ENCODE measurements at regions not wholly inside any gene's neighbourhood (a gene's known extent, or its start where the extent isn't known, plus 50 kb on each side); places are given as distances from the start of the nearest gene placed in this dataset.
A peak's percentile ranks its signal among the peaks of the same experiment; 100 is the strongest.
"Not testable (repeated sequence)": the region's sequence is repeated elsewhere in the genome, so short reads cannot be mapped to it uniquely, and the experiment has no call there.

- no peak for DNase-seq
These were observed 498.0 kb upstream of the BOD1L1 start for GRCh38 chr4:14125375-14126129.

- no peak for DNase-seq
These were observed 503.0 kb upstream of the BOD1L1 start for GRCh38 chr4:14130551-14130950.

DNA sequence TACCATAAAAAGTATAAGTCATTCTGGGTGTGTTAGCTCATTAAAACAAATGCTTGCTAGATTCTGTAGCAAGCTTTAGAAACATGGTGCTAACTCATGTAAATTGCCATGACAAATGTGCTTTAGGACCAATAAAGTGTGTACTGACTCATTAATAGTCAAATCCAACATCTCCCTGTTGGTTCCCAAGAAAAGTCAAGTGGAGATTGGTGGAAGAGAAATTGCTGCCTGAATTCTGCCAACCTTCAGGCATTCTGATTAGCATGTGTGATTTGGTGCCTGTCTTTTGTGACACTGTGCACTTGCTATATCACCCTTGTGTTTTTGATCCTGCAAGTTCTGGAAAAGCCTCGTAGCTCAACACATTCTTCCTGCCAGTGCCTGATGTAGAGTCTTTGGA is 503.8 kb upstream of the BOD1L1 start:
- DNase-seq, result no peak

DNA sequence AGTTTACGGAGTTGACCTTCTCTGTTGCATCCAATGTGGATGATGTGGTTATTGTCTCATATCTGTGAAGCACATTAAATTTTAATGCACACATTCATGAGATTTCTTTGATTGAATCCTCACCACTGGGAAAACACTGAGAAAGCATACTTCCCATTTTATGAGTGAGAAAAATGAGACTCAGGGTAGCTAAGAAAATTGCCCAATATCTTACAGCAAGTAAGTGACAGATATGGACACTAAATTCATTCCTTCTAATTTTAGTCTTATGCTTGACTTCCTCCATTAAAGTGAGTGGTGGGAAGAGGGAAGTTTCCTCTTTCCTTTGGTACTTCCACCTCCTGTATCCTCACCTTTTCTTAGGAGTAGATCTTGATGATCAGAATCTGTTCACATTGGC is 504.8 kb upstream of the BOD1L1 start:
- no peak for DNase-seq

GRCh38 chr4:14138106-14138505 is 510.6 kb upstream of the BOD1L1 start:
- no peak for DNase-seq

DNA sequence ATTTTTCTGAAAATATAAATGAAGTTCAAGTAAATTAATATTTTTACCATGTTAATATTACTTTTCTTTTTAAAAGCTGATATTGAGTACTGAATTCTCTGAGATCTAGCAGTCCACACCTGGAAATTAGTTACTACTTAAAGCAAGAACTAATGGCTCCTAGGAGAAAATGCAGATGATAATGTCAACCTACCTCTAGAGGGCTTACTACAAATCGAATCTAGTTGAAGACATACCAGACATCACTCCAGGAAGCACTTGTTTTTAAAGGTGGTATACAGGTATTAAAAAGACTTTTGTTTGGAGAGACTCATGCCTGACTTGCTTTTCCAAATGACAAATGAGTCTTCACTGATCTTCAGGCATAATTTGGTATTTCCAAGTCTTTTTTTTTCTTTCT is 516.4 kb upstream of the BOD1L1 start:
- DNase-seq, result no peak

- no peak for DNase-seq
These were observed 521.9 kb upstream of the BOD1L1 start for GRCh38 chr4:14149176-14150053.

DNA sequence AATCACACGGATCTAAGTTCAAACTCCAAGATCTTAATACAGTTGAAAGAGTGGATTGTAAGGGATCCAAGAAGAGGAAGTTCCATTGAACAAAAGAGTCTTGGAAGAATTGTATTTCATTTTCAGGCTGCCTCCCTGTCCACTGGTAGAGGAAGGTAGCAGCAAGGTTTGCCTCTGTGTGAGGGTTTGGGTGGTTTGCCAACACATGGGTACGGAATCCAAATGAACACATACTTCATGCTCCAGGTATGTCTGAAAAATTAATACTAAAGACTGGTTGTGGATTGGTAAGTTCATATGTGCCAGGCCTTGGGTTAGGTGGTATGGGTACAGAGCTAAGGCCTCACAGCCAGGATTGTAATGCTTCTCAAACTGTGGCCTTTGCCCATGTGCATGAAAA is 523.6 kb upstream of the BOD1L1 start:
- DNase-seq, result no peak

- no peak for DNase-seq
These were observed 525.5 kb upstream of the BOD1L1 start for GRCh38 chr4:14152834-14153519.

GRCh38 chr4:14155803-14156202 is 528.3 kb upstream of the BOD1L1 start:
- no peak for DNase-seq

DNA sequence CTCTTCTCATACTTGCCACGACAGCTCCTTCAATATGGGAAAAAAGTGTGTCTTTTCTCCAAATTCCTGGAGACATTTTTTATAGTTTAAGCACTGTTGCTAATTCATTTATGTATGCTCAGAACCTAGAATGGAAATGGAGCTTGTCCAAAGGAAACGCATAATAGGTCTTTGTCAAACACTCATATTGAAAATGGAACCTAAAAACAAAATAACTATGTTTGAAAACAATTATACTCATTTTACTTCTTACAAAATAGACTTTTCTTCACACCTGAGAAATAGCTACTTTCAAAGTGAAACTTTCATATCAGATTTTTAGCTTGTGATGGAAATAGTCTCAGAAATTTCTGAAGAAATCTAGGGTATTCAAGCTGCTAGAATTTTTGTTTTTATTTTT is 529.7 kb upstream of the BOD1L1 start:
- no peak for DNase-seq

- peak; percentile 6 for DNase-seq
These were observed 537.8 kb upstream of the BOD1L1 start for GRCh38 chr4:14165222-14165920.

- DNase-seq, result no peak
These were observed 540.5 kb upstream of the BOD1L1 start for GRCh38 chr4:14167876-14168510.

DNA sequence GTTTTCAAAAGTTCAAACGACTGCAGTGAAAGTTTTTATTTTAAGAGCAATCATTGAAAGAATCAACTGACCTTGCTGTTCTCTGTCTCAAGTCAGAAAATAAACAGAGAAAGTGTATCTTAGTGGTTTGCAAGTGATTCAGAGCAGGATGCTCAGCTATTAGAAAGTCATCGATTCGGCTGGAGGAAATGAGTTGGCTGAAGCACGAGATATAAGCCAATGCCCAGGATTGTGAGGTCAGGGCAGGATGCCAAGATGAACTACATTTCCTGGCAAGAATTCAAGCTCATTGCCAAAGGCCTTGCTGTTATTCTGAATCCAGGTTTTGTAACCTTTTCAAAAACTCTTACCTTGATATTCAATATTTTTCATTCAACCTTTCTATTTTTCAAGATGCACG is 541.4 kb upstream of the BOD1L1 start:
- no peak for DNase-seq

DNA sequence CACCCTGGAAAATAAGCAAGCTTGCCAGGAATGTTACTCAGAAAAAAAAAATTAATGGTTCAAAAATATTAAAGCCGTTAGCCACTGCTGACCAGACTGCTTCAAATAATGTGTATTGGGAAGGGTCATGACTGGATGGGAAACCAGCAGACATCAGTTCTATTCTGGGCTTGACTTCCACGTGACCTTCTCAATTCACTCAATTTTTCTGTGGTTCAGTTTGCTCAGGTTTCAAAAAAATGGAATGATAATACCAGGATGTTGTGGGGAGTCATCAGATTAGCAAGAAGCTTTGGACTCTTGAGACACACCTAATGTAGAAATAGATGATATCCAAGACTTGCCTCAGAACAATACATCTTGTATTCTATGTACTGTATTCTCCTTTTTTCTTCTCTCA is 541.9 kb upstream of the BOD1L1 start:
- DNase-seq, result no peak

- not testable (repeated sequence) for DNase-seq
These were observed 542.4 kb upstream of the BOD1L1 start for GRCh38 chr4:14169940-14170339.

GRCh38 chr4:14176613-14177012 is 549.1 kb upstream of the BOD1L1 start:
- no peak for DNase-seq

DNA sequence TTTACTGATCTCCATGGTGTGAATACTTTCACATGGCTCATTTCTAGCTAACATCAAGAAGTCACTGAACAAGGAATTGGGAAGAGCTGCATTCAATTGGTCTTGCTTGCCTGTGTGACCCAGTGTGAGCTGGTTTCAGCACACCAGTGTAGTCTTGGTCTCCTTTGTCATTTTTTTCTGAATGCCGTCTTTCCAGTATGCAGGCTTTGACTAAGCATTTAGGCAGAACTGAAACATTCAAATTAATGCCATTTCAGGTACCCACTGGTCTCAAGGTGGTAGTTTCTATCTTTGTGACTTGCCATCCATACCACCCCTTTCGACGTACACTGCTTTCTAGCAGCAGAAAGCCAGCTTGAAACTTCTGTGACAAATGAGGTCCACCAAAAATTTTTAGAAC is 550.5 kb upstream of the BOD1L1 start:
- no peak for DNase-seq

DNA sequence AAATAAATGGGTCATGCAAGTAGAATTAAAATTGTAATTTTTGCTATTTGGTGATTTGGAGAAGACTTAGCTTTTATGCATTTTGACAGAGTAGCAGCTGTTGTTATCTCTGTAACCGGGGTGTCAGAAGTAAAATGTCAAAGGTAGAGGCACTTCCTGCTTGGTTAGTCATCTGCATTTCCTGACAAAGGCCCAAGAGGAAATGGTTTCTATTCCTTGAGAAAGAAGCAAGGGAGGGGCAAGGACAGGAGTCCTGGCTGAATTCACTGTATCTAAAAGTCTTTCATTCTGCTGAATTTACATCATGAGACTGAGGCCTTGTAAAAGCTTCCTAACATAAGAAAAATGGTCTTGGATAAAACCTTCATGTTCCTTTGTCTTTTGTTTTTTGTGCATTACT is 550.9 kb upstream of the BOD1L1 start:
- peak; percentile 2 for DNase-seq

DNA sequence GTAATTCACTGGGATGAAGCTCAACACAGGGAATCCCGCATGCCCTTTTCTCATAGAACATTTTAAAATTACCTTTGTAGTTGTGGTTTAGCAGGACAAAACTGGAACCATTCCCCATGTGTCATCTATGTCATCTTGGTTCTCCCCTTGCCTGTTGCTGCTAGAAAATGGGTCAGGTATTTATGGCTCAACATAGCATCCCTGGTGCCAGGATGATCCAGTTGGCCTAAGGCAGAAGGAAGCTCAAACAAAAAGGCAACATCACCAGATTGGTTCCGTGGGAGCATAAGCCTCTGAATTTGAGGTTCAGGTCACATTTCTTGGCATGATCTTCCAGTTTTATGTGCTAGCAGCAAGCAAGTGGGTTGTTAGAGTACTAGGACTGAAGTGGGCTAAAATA is 552.6 kb upstream of the BOD1L1 start:
- DNase-seq, result no peak

- DNase-seq, result no peak
These were observed 553.6 kb upstream of the BOD1L1 start for GRCh38 chr4:14180983-14181601.

DNA sequence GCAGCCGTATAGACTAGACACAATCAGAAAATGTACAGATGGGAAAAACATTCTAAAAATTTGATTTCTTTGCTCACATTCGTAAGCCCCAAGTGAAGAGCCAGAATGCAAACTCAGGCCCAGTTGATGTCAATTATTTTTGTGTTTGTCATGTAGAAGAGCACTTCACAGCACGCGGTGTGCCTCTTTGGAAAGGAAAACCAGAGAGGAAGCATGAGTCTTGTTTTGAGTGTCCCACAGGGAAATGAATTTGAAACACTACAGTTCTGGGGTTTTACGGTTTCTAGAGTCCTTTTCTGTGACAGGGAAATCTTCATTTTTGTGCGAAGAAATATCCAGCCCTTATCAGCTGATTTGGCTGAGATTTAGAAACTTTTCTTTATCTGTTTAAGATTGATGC is 554.6 kb upstream of the BOD1L1 start:
- DNase-seq, result no peak
